NT2/D1 (cell line): ENCODE measurements at regions not wholly inside any gene's neighbourhood (a gene's known extent, or its start where the extent isn't known, plus 50 kb on each side); places are given as distances from the start of the nearest gene placed in this dataset.

Source experiments
- DNase-seq: peaks from one replicate; pipeline ENCODE4 v3.0.0-alpha.2; 2011; ENCODE audit warnings: low read depth, low spot score
- H3K27me3 ChIP-seq: 2 replicates; pipeline ENCODE4 v1.6.0; 2011; ENCODE audit warnings: mild to moderate bottlenecking; ENCODE audit not compliant: insufficient read length, insufficient read depth
- H3K36me3 ChIP-seq: 2 replicates; pipeline ENCODE4 v1.6.1; 2011; ENCODE audit warnings: mild to moderate bottlenecking, low read length, mixed read lengths; ENCODE audit not compliant: insufficient read depth, insufficient read length
- H3K4me1 ChIP-seq: 2 replicates; pipeline ENCODE4 v1.5.1; 2011; ENCODE audit not compliant: insufficient read depth, insufficient read length
- H3K4me3 ChIP-seq: 2 replicates; pipeline ENCODE4 v1.5.1; 2011; ENCODE audit warnings: low read depth; ENCODE audit not compliant: insufficient read length
- H3K9ac ChIP-seq: 2 replicates; pipeline ENCODE4 v1.6.0; 2011; ENCODE audit warnings: low read depth; ENCODE audit not compliant: insufficient read length
- H3K9me3 ChIP-seq: 2 replicates; pipeline ENCODE4 v1.5.1; 2011; ENCODE audit warnings: mild to moderate bottlenecking, low read length; ENCODE audit not compliant: insufficient read depth
- SUZ12 ChIP-seq: IDR thresholded peaks from 2 replicates; pipeline ENCODE4 v1.6.1; 2011; ENCODE audit not compliant: insufficient read length, insufficient read depth; ENCODE audit errors: extremely low read depth
- YY1 ChIP-seq: IDR thresholded peaks from 2 replicates; pipeline ENCODE4 v1.6.1; 2011; ENCODE audit not compliant: insufficient read length, insufficient read depth
- ZNF274 ChIP-seq: IDR thresholded peaks from 2 replicates; pipeline ENCODE4 v1.6.1; 2011; ENCODE audit warnings: mild to moderate bottlenecking, low read depth, low read length

GRCh38 chr6:67331304-67331703, 1303.8 kb upstream of the ADGRB3 start:
- H3K9me3 ChIP-seq = no peaks in the 10 kb centered on the region
- H3K27me3 ChIP-seq = no peaks in the 10 kb centered on the region
- no peaks in the 10 kb centered on the region for H3K4me1 ChIP-seq
- no peak for DNase-seq
- no peak overlapping the region for H3K9ac ChIP-seq
- H3K36me3 ChIP-seq = no peaks in the 10 kb centered on the region
- no peak for TF ChIP-seq YY1
- TF ChIP-seq SUZ12 = no peak
- no peak for TF ChIP-seq ZNF274
- H3K4me3 ChIP-seq = no peak overlapping the region

GRCh38 chr6:67328269-67328668, 1306.8 kb upstream of the ADGRB3 start:
- DNase-seq = no peak
- Histone ChIP-seq H3K4me1 (no peaks in the 10 kb centered on the region), H3K27me3 (no peaks in the 10 kb centered on the region), H3K36me3 (no peaks in the 10 kb centered on the region), H3K9ac (no peak overlapping the region), H3K4me3 (no peak overlapping the region), H3K9me3 (no peaks in the 10 kb centered on the region)
- TF ChIP-seq YY1 (no peak), ZNF274 (no peak), SUZ12 (no peak)

GRCh38 chr6:67300430-67301040, 1334.5 kb upstream of the ADGRB3 start:
- Histone ChIP-seq H3K4me1 (no peaks in the 10 kb centered on the region), H3K36me3 (no peaks in the 10 kb centered on the region), H3K9ac (no peak overlapping the region), H3K27me3 (no peaks in the 10 kb centered on the region), H3K4me3 (no peak overlapping the region), H3K9me3 (no peaks in the 10 kb centered on the region)
- TF ChIP-seq ZNF274 = no peak
- DNase-seq = no peak

- H3K36me3 ChIP-seq = no peaks in the 10 kb centered on the region
- H3K9me3 ChIP-seq = no peaks in the 10 kb centered on the region
- H3K4me3 ChIP-seq = no peak overlapping the region
- TF ChIP-seq ZNF274 = no peak
- TF ChIP-seq YY1 = no peak
- no peak for TF ChIP-seq SUZ12
- no peak for DNase-seq
- no peaks in the 10 kb centered on the region for H3K27me3 ChIP-seq
- H3K9ac ChIP-seq = no peak overlapping the region
- no peaks in the 10 kb centered on the region for H3K4me1 ChIP-seq
Observed at GRCh38 chr6:67292169-67292568, 1342.9 kb upstream of the ADGRB3 start.

GRCh38 chr6:67287566-67287965, 1347.5 kb upstream of the ADGRB3 start:
- H3K36me3 ChIP-seq = no peaks in the 10 kb centered on the region
- H3K27me3 ChIP-seq = no peaks in the 10 kb centered on the region
- no peak for TF ChIP-seq SUZ12
- no peak for TF ChIP-seq YY1
- no peak for TF ChIP-seq ZNF274
- DNase-seq = no peak
- H3K9ac ChIP-seq = no peak overlapping the region
- H3K4me1 ChIP-seq = no peaks in the 10 kb centered on the region
- no peak overlapping the region for H3K4me3 ChIP-seq
- H3K9me3 ChIP-seq = no peaks in the 10 kb centered on the region

- Histone ChIP-seq H3K27me3 (no peaks in the 10 kb centered on the region), H3K9me3 (no peaks in the 10 kb centered on the region), H3K4me1 (no peaks in the 10 kb centered on the region), H3K36me3 (no peaks in the 10 kb centered on the region), H3K9ac (no peak overlapping the region), H3K4me3 (no peak overlapping the region)
- no peak for TF ChIP-seq ZNF274
- TF ChIP-seq YY1 = no peak
- TF ChIP-seq SUZ12 = no peak
- DNase-seq = no peak
Observed at GRCh38 chr6:67285770-67286495, 1349.1 kb upstream of the ADGRB3 start.

GRCh38 chr6:67277312-67277711, 1357.8 kb upstream of the ADGRB3 start:
- TF ChIP-seq ZNF274 (no peak), YY1 (no peak), SUZ12 (no peak)
- no peaks in the 10 kb centered on the region for H3K9me3 ChIP-seq
- no peaks in the 10 kb centered on the region for H3K27me3 ChIP-seq

More at GRCh38 chr6:67277312-67277711, 1357.8 kb upstream of the ADGRB3 start:
- Histone ChIP-seq H3K4me1 (no peaks in the 10 kb centered on the region), H3K9ac (no peak overlapping the region), H3K36me3 (no peaks in the 10 kb centered on the region), H3K4me3 (no peak overlapping the region)
- no peak for DNase-seq
